GM10248 (cell line): ENCODE measurements at regions not wholly inside any gene's neighbourhood (a gene's known extent, or its start where the extent isn't known, plus 50 kb on each side); places are given as distances from the start of the nearest gene placed in this dataset.

Experiments used
- CTCF ChIA-PET: fragments of 300-600 bp; sonication (Branson Sonifier 250); formaldehyde crosslinking; extraction: SDS; loops from one replicate; lab custom pipeline; 2021; ENCODE audit warnings: antibody characterized with exemption; lab: Yijun Ruan, JAX
- POLR2A ChIA-PET: fragments of 350-650 bp; sonication (Branson Sonifier 250); formaldehyde crosslinking; extraction: SDS; loops from one replicate; lab custom pipeline; 2020; ENCODE audit warnings: antibody characterized with exemption; lab: Yijun Ruan, JAX
- DNase-seq: peaks from one replicate; pipeline ENCODE4 v3.0.0; 2012; ENCODE audit errors: extremely low spot score
- TF ChIP-seq, protein P1 (sequence below): IDR thresholded peaks from 2 replicates; pipeline ENCODE4 v1.5.1; 2012; ENCODE audit warnings: mild to moderate bottlenecking, low read depth; ENCODE audit errors: extremely low read depth, missing control alignments, control extremely low read depth

DNA sequence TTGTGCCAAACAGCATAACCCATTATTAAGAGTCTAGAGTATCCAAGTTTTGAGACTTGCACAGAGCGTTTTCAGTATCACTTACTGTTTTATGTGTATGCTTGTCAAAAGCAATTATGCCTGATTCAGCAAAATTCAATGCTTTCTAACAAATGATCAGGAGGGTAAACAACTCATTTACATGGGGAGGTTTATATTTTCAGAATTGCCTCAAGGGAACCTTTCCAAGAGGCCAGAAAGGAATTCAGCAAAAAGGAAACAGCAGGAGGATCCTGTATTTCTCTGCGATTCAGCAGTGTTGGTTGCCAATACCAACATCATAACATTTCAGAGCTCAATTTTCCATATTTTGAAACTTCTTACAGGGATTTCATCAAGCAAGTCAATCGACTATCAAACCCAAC is 69.3 kb upstream of the DAB2 start:
- no peak for DNase-seq
- ChIA-PET CTCF (interaction anchor here (1.0 kb wide), 1 partner anchor 9 kb away, joined by 3 read pairs; no protein-coding TSS in a partner anchor), POLR2A (no interaction called here)
- TF ChIP-seq, protein P1, sequence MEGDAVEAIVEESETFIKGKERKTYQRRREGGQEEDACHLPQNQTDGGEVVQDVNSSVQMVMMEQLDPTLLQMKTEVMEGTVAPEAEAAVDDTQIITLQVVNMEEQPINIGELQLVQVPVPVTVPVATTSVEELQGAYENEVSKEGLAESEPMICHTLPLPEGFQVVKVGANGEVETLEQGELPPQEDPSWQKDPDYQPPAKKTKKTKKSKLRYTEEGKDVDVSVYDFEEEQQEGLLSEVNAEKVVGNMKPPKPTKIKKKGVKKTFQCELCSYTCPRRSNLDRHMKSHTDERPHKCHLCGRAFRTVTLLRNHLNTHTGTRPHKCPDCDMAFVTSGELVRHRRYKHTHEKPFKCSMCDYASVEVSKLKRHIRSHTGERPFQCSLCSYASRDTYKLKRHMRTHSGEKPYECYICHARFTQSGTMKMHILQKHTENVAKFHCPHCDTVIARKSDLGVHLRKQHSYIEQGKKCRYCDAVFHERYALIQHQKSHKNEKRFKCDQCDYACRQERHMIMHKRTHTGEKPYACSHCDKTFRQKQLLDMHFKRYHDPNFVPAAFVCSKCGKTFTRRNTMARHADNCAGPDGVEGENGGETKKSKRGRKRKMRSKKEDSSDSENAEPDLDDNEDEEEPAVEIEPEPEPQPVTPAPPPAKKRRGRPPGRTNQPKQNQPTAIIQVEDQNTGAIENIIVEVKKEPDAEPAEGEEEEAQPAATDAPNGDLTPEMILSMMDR: no peak

DNA sequence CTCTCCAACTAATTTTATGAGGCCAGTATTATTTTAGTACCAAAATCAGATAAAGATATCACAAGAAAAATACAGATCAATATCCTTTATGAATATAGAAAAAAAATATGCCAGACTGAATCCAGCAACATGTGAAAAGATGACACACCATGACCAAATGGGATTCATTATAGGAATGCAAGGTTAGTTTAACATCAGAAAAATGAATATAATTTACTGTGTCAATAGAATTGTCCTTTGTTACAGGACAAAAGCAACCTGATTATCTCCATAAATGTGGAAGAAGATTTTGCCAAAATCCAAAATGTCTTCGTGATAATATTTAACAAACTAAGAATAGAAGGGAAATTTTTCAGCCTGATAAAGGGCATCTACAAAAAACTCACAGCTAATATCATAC is 66.4 kb upstream of the DAB2 start:
- TF ChIP-seq, protein P1: no peak
- DNase-seq: no peak
- ChIA-PET POLR2A (no interaction called here), CTCF (no interaction called here)

DNA sequence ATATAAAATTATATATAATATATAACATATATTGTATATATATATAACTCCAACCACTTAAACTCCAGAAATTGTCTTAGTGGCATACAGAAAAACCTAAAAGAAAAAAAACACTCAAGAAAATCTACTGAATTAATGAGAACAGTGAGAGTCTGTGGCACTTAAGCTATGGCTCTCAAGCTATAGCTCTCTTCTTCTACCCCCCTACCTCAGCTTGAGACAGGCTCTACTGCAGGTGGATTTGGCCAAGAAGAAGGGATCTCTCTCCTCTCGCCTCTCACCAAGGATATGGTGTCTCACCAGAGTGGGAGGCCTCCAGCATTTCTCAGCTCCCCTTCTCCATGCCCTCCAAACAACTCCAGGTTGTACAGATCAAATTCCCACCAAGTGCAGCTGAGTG is 64.5 kb upstream of the DAB2 start:
- no peak for DNase-seq
- TF ChIP-seq, protein P1: no peak
- CTCF ChIA-PET: interaction anchor here (1.0 to 1.1 kb wide), 2 partner anchors 15 to 45 kb away, joined by 3 read pairs; no protein-coding TSS in a partner anchor
- POLR2A ChIA-PET: no interaction called here

DNA sequence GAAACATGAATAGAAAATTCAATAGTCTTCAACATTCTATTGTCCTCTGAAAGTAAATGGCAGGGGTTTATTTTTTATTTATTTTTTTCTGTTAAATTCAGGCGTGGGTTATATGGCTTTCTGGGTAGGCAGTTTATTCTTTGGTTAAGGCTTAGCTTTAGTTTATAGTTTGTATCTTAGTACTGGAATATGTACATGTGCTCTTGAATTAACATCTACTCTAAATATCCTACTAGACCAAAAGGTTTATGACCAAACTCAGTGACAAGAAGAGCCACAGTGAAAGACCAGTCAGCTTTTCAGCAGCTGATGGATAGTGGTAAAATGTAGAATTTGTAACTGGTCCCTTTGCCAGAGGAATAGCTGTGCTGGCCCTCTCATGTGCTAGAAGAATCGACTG is 62.0 kb upstream of the DAB2 start:
- ChIA-PET CTCF (interaction anchor here (1.2 to 1.8 kb wide), 4 partner anchors 9 to 111 kb away, joined by 3 to 7 read pairs (median 4); no protein-coding TSS in a partner anchor), POLR2A (no interaction called here)
- DNase-seq: no peak
- TF ChIP-seq, protein P1: no peak

DNA sequence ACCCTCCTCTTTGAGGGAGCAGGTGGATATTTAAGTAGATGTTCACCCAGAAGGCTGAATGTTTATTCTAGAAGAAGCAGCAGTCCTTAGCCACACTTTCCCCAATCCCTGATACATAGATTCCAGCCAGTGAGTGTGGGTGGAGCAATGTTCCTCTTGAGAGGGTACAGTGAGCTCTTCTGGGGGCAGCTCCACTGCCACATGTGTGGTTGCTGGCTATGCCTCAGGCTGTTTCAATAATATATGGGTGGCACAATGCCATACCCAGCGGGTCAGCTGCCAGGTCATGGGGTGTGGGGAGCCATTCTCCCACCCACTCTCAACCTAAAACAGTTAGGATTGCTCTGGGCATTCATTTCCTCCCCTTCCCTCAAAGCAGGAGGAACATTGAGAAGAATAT is 61.6 kb upstream of the DAB2 start:
- TF ChIP-seq, protein P1: no peak
- ChIA-PET POLR2A (no interaction called here), CTCF (interaction anchor here (1.2 to 1.7 kb wide), 3 partner anchors 10 to 110 kb away, joined by 3 to 7 read pairs (median 3); no protein-coding TSS in a partner anchor)
- no peak for DNase-seq

DNA sequence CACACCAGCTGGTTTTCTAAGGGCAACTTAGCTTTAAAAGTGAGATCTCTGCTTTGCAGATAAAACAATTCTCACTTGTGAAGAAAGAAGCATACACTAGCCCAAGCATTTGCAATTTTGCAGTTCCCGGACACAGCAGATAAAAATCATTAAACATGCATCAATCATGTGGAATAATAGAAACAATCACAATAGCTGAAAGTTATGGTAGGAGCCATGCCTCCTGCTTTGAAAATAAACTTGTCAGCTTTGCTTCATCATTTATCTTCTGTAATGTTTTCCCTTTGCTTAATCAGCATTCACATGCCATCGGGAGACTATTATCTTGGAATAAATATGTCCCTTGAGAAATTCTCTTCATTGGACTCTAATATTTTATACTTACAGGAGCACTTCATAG is 60.3 kb upstream of the DAB2 start:
- no peak for DNase-seq
- POLR2A ChIA-PET: no interaction called here
- TF ChIP-seq, protein P1: no peak
- CTCF ChIA-PET: interaction anchor here (2.0 kb wide), 1 partner anchor 9 kb away, joined by 4 read pairs; no protein-coding TSS in a partner anchor
